H9 (cell line): ENCODE measurements at regions not wholly inside any gene's neighbourhood (a gene's known extent, or its start where the extent isn't known, plus 50 kb on each side); places are given as distances from the start of the nearest gene placed in this dataset.

Experiments used
- DNase-seq: peaks from one replicate; pipeline ENCODE4 v3.0.0-alpha.2; 2017
- H2AFZ ChIP-seq: one replicate; pipeline ENCODE4 v1.6.1; 2013; ENCODE audit warnings: mild to moderate bottlenecking, low read length, control low read depth, moderate library complexity
- H2AK5ac ChIP-seq: 2 replicates; pipeline ENCODE4 v1.6.1; 2013; ENCODE audit warnings: low read length, control low read depth, mixed read lengths; ENCODE audit not compliant: insufficient read length
- H2BK120ac ChIP-seq: one replicate; pipeline ENCODE4 v1.6.1; 2013; ENCODE audit warnings: low read depth, mild to moderate bottlenecking, low read length, control low read depth, inconsistent platforms; ENCODE audit not compliant: poor library complexity, severe bottlenecking
- H2BK12ac ChIP-seq: 2 replicates; pipeline ENCODE4 v1.6.1; 2013; ENCODE audit warnings: low read length, control low read depth, mixed read lengths, low read depth; ENCODE audit not compliant: insufficient read length
- H2BK15ac ChIP-seq: 2 replicates; pipeline ENCODE4 v1.6.1; 2013; ENCODE audit warnings: low read depth, low read length, control low read depth
- H2BK20ac ChIP-seq: one replicate; pipeline ENCODE4 v1.6.1; 2013; ENCODE audit warnings: low read depth, mild to moderate bottlenecking, low read length, control low read depth, inconsistent platforms; ENCODE audit not compliant: poor library complexity, severe bottlenecking
- H2BK5ac ChIP-seq: 2 replicates; pipeline ENCODE4 v1.6.1; 2013; ENCODE audit warnings: low read length, control low read depth, mixed read lengths; ENCODE audit not compliant: insufficient read length
- H3K14ac ChIP-seq: 2 replicates; pipeline ENCODE4 v1.6.1; 2013; ENCODE audit warnings: low read length, control low read depth; ENCODE audit not compliant: insufficient read depth
- H3K18ac ChIP-seq: 2 replicates; pipeline ENCODE4 v1.6.1; 2013; ENCODE audit warnings: low read depth, mild to moderate bottlenecking, mixed read lengths, low read length, control low read depth; ENCODE audit not compliant: insufficient read length
- H3K23ac ChIP-seq: 2 replicates; pipeline ENCODE4 v1.6.1; 2013; ENCODE audit warnings: low read length, control low read depth, mixed read lengths, low read depth; ENCODE audit not compliant: insufficient read length
- H3K23me2 ChIP-seq: 2 replicates; pipeline ENCODE4 v1.6.1; 2013; ENCODE audit warnings: low read depth, mild to moderate bottlenecking, mixed read lengths, low read length, control low read depth; ENCODE audit not compliant: insufficient read length, poor library complexity, severe bottlenecking
- H3K27ac ChIP-seq: 2 replicates; pipeline ENCODE4 v1.5.1; 2013; ENCODE audit warnings: low read length, control low read depth, mixed read lengths, low read depth; ENCODE audit not compliant: insufficient read length
- H3K27me3 ChIP-seq: 2 replicates; pipeline ENCODE4 v1.6.1; 2013; ENCODE audit warnings: low read length, control low read depth, inconsistent platforms; ENCODE audit not compliant: insufficient read depth
- H3K4ac ChIP-seq: 2 replicates; pipeline ENCODE4 v1.6.1; 2013; ENCODE audit warnings: low read depth, mild to moderate bottlenecking, control low read depth, inconsistent platforms, low read length, moderate library complexity
- H3K4me1 ChIP-seq: 2 replicates; pipeline ENCODE4 v1.6.1; 2013; ENCODE audit warnings: low read length, control low read depth, inconsistent platforms; ENCODE audit not compliant: insufficient read depth
- H3K4me2 ChIP-seq: 2 replicates; pipeline ENCODE4 v1.6.1; 2013; ENCODE audit warnings: low read length, control low read depth, mixed read lengths; ENCODE audit not compliant: insufficient read length, insufficient read depth
- H3K56ac ChIP-seq: 2 replicates; pipeline ENCODE4 v1.6.1; 2013; ENCODE audit warnings: low read depth, mild to moderate bottlenecking, mixed read lengths, low read length, control low read depth; ENCODE audit not compliant: insufficient read length
- H3K79me1 ChIP-seq: 2 replicates; pipeline ENCODE4 v1.6.1; 2013; ENCODE audit warnings: low read depth, mild to moderate bottlenecking, moderate library complexity, low read length, control low read depth, inconsistent platforms; ENCODE audit not compliant: insufficient read depth, poor library complexity, severe bottlenecking
- H3K79me2 ChIP-seq: 2 replicates; pipeline ENCODE4 v1.6.1; 2013; ENCODE audit warnings: low read length, control low read depth, inconsistent platforms; ENCODE audit not compliant: insufficient read depth
- H3K9ac ChIP-seq: 2 replicates; pipeline ENCODE4 v1.6.1; 2013; ENCODE audit warnings: low read length, control low read depth, mixed read lengths; ENCODE audit not compliant: insufficient read length; ENCODE audit errors: extremely low read depth
- H3K9me3 ChIP-seq: one replicate; pipeline ENCODE4 v1.6.1; 2013; ENCODE audit warnings: low read depth, low read length, inconsistent platforms; ENCODE audit not compliant: control insufficient read depth
- H3T11ph ChIP-seq: one replicate; pipeline ENCODE4 v1.6.1; 2013; ENCODE audit warnings: mild to moderate bottlenecking, low read length, control low read depth, inconsistent platforms
- H4K20me1 ChIP-seq: one replicate; pipeline ENCODE4 v1.6.1; 2013; ENCODE audit not compliant: control insufficient read depth, insufficient read length, insufficient read depth
- H4K5ac ChIP-seq: 2 replicates; pipeline ENCODE4 v1.6.1; 2013; ENCODE audit warnings: low read depth, mild to moderate bottlenecking, mixed read lengths, low read length, control low read depth; ENCODE audit not compliant: insufficient read length
- H4K8ac ChIP-seq: replicated peaks from 2 replicates; pipeline ENCODE4 v1.6.1; 2013; ENCODE audit warnings: low read length, control low read depth, mixed read lengths, low read depth; ENCODE audit not compliant: insufficient read length
- H4K91ac ChIP-seq: 2 replicates; pipeline ENCODE4 v1.6.1; 2013; ENCODE audit warnings: low read depth, mild to moderate bottlenecking, moderate library complexity, mixed read lengths, low read length, control low read depth; ENCODE audit not compliant: insufficient read length
- H3K27ac Mint-ChIP-seq, 3 experiments: 2 replicates in 2 of 3; 3 replicates in 1 of 3; pipeline ENCODE4 v1.8.0; 2020 to 2021; ENCODE audit warnings: mixed read lengths in 3 of 3, mild to moderate bottlenecking in 1 of 3, moderate library complexity in 1 of 3
- H3K27me3 Mint-ChIP-seq: 2 replicates; pipeline ENCODE4 v1.8.0; 2021; ENCODE audit warnings: low read depth, mild to moderate bottlenecking, moderate library complexity, mixed read lengths
- H3K36me3 Mint-ChIP-seq, 3 experiments: 2 replicates in 2 of 3; 3 replicates in 1 of 3; pipeline ENCODE4 v1.8.0; 2020 to 2021; ENCODE audit warnings: low read depth in 3 of 3, mixed read lengths in 3 of 3; ENCODE audit not compliant: insufficient read depth in 1 of 3
- H3K4me1 Mint-ChIP-seq, 2 experiments: 2 replicates each; pipeline ENCODE4 v1.8.0; 2020; ENCODE audit warnings: mixed read lengths in 2 of 2
- H3K4me3 Mint-ChIP-seq, 2 experiments: 2 replicates in 1 of 2; 3 replicates in 1 of 2; pipeline ENCODE4 v1.8.0; 2020 to 2021; ENCODE audit warnings: mild to moderate bottlenecking in 2 of 2, mixed read lengths in 2 of 2, moderate library complexity in 1 of 2
- H3K9me3 Mint-ChIP-seq, 2 experiments: 2 replicates in 1 of 2; 3 replicates in 1 of 2; pipeline ENCODE4 v1.8.0; 2020; ENCODE audit warnings: mild to moderate bottlenecking in 2 of 2, mixed read lengths in 2 of 2, moderate library complexity in 1 of 2
- TF ChIP-seq, protein P1 (sequence below): fragments of 200-600 bp; sonication (generic); conservative IDR thresholded peaks from 3 replicates; pipeline ENCODE4 v1.8.0; 2021; ENCODE audit warnings: antibody characterized with exemption, mild to moderate bottlenecking

DNA sequence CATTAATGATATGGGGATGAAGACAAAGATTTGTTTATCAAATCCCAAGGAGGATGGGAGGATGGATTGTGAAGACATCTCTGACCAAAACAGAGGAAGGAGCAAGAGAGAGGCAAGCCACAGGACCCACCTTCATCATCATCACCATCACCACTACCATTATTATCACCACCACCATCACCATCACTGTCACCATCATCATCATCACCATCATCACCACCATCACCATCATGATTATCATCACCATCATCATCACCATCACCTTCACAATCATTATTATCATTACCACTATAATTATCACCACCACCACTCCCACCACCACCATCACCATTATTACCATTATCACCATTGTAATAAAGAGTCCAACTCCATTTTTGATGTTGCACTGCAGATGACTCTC, 482.5 kb downstream of the PTPRU start:
- TF ChIP-seq, protein P1, sequence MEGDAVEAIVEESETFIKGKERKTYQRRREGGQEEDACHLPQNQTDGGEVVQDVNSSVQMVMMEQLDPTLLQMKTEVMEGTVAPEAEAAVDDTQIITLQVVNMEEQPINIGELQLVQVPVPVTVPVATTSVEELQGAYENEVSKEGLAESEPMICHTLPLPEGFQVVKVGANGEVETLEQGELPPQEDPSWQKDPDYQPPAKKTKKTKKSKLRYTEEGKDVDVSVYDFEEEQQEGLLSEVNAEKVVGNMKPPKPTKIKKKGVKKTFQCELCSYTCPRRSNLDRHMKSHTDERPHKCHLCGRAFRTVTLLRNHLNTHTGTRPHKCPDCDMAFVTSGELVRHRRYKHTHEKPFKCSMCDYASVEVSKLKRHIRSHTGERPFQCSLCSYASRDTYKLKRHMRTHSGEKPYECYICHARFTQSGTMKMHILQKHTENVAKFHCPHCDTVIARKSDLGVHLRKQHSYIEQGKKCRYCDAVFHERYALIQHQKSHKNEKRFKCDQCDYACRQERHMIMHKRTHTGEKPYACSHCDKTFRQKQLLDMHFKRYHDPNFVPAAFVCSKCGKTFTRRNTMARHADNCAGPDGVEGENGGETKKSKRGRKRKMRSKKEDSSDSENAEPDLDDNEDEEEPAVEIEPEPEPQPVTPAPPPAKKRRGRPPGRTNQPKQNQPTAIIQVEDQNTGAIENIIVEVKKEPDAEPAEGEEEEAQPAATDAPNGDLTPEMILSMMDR: no peak
- Histone ChIP-seq H3K14ac (no peak overlapping the region), H4K91ac (no peak overlapping the region), H2AFZ (no peak overlapping the region), H3K23me2 (no peaks in the 10 kb centered on the region), H3K9me3 (peaks cover 24% of the 10 kb centered on the region), H2BK12ac (no peak overlapping the region), H4K8ac (no peak overlapping the region), H2BK20ac (no peak overlapping the region), H3K4ac (no peak overlapping the region), H3K18ac (no peak overlapping the region), H3K79me2 (no peaks in the 10 kb centered on the region), H3K9ac (no peak overlapping the region), H3K27me3 (no peaks in the 10 kb centered on the region), H3K27ac (no peak overlapping the region), H2BK120ac (no peak overlapping the region), H3K56ac (no peak overlapping the region), H2BK5ac (no peak overlapping the region), H2AK5ac (no peak overlapping the region), H3K4me2 (no peak overlapping the region), H2BK15ac (no peak overlapping the region), H3K4me1 (no peaks in the 10 kb centered on the region), H4K20me1 (no peaks in the 10 kb centered on the region), H3K79me1 (no peaks in the 10 kb centered on the region), H4K5ac (no peak overlapping the region), H3K23ac (no peak overlapping the region), H3T11ph (no peak overlapping the region)
- Mint-ChIP-seq H3K9me3 (peaks cover 43 to 59% of the 10 kb centered on the region in 2 experiments), H3K27me3 (peaks cover 27% of the 10 kb centered on the region), H3K27ac (no peak overlapping the region), H3K36me3 (peaks cover 1 to 21% (median 9%) of the 10 kb centered on the region in 3 experiments), H3K4me3 (no peak overlapping the region), H3K4me1 (no peaks in the 10 kb centered on the region)
- no peak for DNase-seq
